ENCODE measurements at regions not wholly inside any gene's neighbourhood (a gene's known extent, or its start where the extent isn't known, plus 50 kb on each side); places are given as distances from the start of the nearest gene placed in this dataset.
"Not testable (repeated sequence)": the region's sequence is repeated elsewhere in the genome, so short reads cannot be mapped to it uniquely, and the experiment has no call there.

DNA sequence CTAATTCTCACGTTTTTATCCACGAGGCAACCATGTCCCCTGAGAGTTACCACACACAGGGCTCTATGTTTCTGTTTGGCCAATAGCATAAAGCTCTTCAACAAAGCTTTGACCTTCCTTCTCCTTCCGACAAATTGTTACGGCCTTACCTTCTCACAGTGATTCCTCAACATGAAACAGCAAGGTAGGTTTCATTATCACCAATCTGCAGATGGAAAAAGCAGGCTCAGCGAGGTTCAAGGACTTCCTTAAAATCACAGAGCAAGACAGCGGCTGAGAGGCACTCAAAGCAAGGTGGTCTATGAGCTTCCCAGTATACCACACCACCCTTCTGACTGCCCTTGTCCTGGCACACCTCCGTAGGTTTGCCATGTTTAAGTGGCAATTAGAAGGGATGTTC is 360.0 kb downstream of the CD83 start:
- H3K36me3 ChIP-seq = no peaks in the 10 kb centered on the region
- ATAC-seq (ENCODE audit: low FRiP score in 2 of 2) (no peak), DNase-seq (no peak)
- no peaks in the 10 kb centered on the region for H3K9me3 ChIP-seq
- H3K4me1 ChIP-seq = peaks cover 11 to 23% (median 20%) of the 10 kb centered on the region in 4 donors
- H3K27me3 ChIP-seq = no peaks in the 10 kb centered on the region
- TF ChIP-seq, protein P1, sequence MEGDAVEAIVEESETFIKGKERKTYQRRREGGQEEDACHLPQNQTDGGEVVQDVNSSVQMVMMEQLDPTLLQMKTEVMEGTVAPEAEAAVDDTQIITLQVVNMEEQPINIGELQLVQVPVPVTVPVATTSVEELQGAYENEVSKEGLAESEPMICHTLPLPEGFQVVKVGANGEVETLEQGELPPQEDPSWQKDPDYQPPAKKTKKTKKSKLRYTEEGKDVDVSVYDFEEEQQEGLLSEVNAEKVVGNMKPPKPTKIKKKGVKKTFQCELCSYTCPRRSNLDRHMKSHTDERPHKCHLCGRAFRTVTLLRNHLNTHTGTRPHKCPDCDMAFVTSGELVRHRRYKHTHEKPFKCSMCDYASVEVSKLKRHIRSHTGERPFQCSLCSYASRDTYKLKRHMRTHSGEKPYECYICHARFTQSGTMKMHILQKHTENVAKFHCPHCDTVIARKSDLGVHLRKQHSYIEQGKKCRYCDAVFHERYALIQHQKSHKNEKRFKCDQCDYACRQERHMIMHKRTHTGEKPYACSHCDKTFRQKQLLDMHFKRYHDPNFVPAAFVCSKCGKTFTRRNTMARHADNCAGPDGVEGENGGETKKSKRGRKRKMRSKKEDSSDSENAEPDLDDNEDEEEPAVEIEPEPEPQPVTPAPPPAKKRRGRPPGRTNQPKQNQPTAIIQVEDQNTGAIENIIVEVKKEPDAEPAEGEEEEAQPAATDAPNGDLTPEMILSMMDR (IDR thresholded peaks at IDR 0.05) = no peak
- TF ChIP-seq POLR2AphosphoS5 (IDR thresholded peaks at IDR 0.05) (no peak), EP300 (IDR thresholded peaks at IDR 0.05) (no peak), POLR2A (IDR thresholded peaks at IDR 0.05) (no peak)
- H3K27ac ChIP-seq = peak overlapping the region; percentile 27 to 69 (median 47)
- 54 to 55% methylated on average over 5 to 7 of the region's 7 CpGs for WGBS, 2 donors
- H3K4me3 ChIP-seq = no peak overlapping the region

DNA sequence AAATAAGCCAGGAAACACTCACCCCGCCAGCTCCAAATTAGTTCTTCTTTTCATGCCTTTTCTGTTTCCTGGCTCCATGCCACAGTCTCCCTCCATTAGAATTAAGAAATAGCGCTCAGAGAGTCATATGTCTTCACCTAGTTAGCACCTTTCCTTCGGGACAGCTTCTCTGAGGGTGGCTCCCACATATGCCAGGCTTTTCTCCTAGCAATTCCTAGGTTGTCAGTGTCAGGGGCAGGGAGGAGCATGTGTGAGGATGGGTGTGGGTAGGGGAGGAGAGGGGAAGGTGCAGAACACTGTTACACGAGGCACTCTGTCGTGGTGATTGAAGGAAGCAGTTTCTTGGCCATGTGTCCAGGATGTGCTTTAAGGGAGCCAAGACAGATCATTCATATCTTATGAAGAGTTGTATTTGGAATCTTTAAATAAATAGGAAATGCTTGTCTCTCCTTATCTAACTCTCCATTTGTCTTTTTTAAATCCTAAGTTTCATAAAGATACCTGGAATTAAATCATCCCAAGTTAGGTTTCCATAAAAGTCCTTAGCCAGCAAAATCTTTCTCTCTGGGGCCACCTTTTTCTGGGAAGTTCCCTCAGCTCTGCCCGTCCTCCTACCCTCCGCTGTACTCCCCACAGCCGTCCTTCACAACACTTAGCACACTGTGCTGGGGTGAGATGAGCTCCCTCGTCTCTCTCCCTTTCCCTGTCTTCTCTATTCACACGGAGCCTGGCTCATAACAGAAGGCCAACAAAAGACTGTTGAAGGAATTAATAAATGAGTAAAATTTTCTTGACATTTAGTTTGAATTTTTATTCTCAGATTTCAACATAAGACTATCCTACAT is 361.0 kb downstream of the CD83 start:
- DNase-seq = no peak
- Histone ChIP-seq H3K9me3 (no peaks in the 10 kb centered on the region), H3K4me1 (peaks cover 11 to 23% (median 20%) of the 10 kb centered on the region in 4 donors), H3K36me3 (no peaks in the 10 kb centered on the region), H3K27ac (no peak overlapping the region), H3K27me3 (no peaks in the 10 kb centered on the region), H3K4me3 (no peak overlapping the region)
- 45 to 48% methylated on average over 10 of the region's 10 CpGs for WGBS, 2 donors
- TF ChIP-seq EP300 (IDR thresholded peaks at IDR 0.05) (no peak), POLR2A (IDR thresholded peaks at IDR 0.05) (no peak), POLR2AphosphoS5 (IDR thresholded peaks at IDR 0.05) (no peak)
- TF ChIP-seq, protein P1 (IDR thresholded peaks at IDR 0.05) = no peak
- ATAC-seq (ENCODE audit: low FRiP score in 2 of 2) = peak; percentile 38 to 75

GRCh38 chr6:14481946-14482345 is 364.4 kb downstream of the CD83 start:
- WGBS, 2 donors = 100% methylated on average over 1 of the region's 1 CpG; no CpG with 5 or more reads in 1 of the 2 donors
- H3K36me3 ChIP-seq; H3K27me3 ChIP-seq; H3K9me3 ChIP-seq; DNase-seq; H3K27ac ChIP-seq; H3K4me3 ChIP-seq; ATAC-seq (ENCODE audit: low FRiP score in 2 of 2): not testable (repeated sequence)
- peaks cover 2 to 21% (median 15%) of the 10 kb centered on the region in 4 donors for H3K4me1 ChIP-seq

GRCh38 chr6:14487625-14488024 is 370.1 kb downstream of the CD83 start:
- no peak overlapping the region for H3K4me3 ChIP-seq
- H3K36me3 ChIP-seq = no peaks in the 10 kb centered on the region
- H3K9me3 ChIP-seq = no peaks in the 10 kb centered on the region
- no peak for DNase-seq
- TF ChIP-seq POLR2AphosphoS5 (IDR thresholded peaks at IDR 0.05) (no peak), POLR2A (IDR thresholded peaks at IDR 0.05) (no peak)
- no peak overlapping the region for H3K27ac ChIP-seq
- no peaks in the 10 kb centered on the region for H3K27me3 ChIP-seq
- WGBS, 2 donors = 100% methylated on average over 2 of the region's 3 CpGs; no CpG with 5 or more reads in 1 of the 2 donors
- peaks cover 0 to 5% (median 0%) of the 10 kb centered on the region in 4 donors for H3K4me1 ChIP-seq
- no peak for ATAC-seq (ENCODE audit: low FRiP score in 2 of 2)

- no peaks in the 10 kb centered on the region for H3K27me3 ChIP-seq
Measured at GRCh38 chr6:14488180-14488579, 370.6 kb downstream of the CD83 start.

More at GRCh38 chr6:14488180-14488579, 370.6 kb downstream of the CD83 start:
- Histone ChIP-seq H3K27ac (no peak overlapping the region), H3K36me3 (no peaks in the 10 kb centered on the region), H3K4me1 (peaks cover 0 to 5% (median 0%) of the 10 kb centered on the region in 4 donors), H3K9me3 (no peaks in the 10 kb centered on the region), H3K4me3 (no peak overlapping the region)
- TF ChIP-seq, protein P1 (IDR thresholded peaks at IDR 0.05) = no peak
- TF ChIP-seq POLR2AphosphoS5 (IDR thresholded peaks at IDR 0.05) (no peak), POLR2A (IDR thresholded peaks at IDR 0.05) (no peak)
- DNase-seq (peak in 1 of 2 donors; percentile 26), ATAC-seq (ENCODE audit: low FRiP score in 2 of 2) (no peak)
- WGBS, 2 donors = 91 to 100% methylated on average over 1 to 2 of the region's 2 CpGs

All from upper lobe of left lung (tissue), 6 donors.